HG03354 (cell line): ENCODE measurements at regions not wholly inside any gene's neighbourhood (a gene's known extent, or its start where the extent isn't known, plus 50 kb on each side); places are given as distances from the start of the nearest gene placed in this dataset.
"Not testable (repeated sequence)": the region's sequence is repeated elsewhere in the genome, so short reads cannot be mapped to it uniquely, and the experiment has no call there.

Experiments
- ATAC-seq: cut with Tn5 transposase; IDR thresholded peaks from one replicate; pipeline ENCODE4 v1.9.1; 2021; ENCODE audit warnings: mild to moderate bottlenecking; ENCODE audit not compliant: unreplicated experiment, poor library complexity, severe bottlenecking

DNA sequence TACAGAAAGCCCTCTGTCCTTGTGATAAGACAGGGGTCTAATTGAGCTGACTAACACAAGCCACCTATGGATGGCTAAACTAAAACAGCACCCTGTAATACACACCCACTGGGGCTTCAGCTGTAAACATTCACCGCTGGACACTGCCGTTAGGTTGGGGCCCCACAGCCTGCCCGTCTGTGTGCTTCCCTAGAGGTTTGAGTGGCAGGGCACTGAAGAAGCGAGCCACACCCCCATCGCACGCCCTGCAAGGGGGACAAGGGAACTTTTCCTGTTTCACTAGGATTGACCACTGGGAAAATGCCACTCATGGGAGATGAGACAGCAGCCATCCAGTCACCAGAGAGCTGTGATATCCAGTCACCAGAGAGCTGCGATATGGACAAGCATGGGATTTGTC, 335.7 kb upstream of the CFAP20DC start:
- ATAC-seq: no peak

DNA sequence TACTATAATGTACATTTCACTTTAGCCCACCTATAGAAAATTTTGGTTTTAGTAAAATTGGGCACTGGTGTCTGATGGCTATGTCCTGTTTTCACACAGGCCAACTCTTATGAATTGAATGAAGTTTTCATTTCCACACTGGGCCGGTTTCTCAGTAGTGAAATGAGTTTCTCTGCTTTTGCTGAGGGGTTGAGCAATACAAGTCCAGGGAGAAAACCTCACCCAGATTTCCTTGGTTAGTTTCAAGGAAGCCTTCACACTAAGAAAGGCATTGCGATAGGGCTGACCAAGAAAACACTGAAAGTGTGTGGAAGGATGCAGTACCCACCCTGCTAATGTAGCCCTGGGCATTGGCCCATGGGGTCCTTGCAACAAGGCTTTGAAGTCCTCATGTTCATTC, 331.5 kb upstream of the CFAP20DC start:
- peak; percentile 67 for ATAC-seq

DNA sequence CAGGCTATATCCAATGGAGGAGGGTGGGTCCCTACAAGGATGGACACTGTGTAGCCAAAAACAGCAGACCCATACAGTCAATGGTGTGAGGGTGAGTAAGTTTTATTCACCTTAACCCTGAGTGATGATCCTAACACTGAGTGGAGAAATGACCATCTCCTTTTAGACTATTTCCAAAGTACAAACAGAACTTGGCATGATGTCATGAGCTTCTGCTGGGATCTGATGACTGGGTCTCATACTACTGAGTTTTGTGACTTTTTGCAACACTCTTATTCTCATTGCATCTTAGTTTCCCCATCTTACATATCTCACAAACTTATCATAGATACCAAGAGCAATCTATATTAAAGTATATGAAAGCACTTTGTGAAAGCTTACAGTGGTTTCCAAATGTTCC, 330.3 kb upstream of the CFAP20DC start:
- ATAC-seq: no peak

DNA sequence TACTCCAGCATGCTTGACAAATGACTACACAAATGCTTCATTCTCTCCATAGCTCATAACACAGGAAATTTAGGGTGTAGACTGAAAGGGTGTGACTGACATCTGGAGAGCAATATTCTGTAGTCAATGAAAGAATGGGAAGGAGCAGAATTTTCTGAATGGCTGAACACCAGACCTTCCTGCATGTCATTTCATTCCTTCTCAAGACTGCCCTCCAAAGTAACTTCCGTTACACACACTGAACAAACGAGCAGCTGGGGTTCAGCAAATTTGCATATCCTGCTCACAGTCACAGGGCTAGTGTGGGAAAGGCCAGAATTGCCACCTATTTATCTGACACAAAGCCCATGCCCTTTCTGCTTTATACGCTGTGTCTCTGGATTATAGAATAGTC, 325.0 kb upstream of the CFAP20DC start:
- ATAC-seq: peak; percentile 100

DNA sequence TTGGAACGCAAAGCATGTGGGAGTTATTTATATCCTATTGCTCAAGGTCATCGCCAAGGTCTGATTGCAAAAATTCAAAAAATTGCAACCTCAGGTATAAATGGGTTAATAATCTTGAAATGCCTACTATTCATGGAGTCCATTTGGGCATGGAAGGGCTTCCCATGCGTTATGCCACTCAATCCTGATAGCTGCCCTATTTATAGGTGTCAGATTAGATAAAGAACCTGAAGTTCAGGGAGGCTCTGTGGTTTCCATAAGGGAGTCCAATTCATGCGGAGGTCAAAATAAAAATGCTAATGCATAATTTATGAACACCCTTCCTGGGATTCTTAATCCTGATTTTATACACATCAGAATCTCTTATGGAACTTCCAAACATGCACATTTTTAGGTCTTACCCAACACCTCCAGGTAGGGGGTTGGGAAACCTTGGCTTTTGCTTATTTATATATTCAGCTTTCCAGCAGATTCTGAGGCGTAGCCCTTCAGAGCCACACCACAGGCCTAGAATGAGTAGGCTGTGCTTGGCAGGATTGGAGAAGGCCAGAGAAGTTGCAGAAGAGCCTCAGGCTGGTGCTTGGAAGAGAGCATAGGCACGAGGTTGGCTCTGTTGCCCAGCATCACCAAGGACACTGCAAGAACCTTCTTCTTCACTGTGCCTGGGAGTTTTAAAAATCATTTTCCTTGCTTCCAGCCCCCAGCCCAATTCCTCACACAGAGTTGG, 324.4 kb upstream of the CFAP20DC start:
- ATAC-seq: peak; percentile 37

DNA sequence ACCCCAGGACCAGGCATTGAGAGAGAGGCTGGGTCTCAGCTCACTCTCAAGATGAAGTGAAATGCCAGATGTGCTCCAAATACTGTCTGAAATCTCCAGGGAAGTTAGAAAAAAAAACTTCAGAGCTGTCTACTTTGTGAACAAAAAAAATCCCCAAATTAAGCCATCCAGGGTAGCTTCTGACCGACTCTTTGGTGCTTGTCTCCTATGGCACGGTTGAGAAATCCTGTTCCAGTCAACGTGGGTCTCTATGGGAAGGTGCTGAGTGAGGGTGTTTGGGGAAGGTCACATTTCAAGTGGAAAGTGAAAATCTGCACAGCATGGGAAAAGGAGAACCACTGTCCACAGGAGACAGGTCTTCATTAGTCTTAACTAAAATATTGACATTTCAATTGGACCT, 322.5 kb upstream of the CFAP20DC start:
- no peak for ATAC-seq

DNA sequence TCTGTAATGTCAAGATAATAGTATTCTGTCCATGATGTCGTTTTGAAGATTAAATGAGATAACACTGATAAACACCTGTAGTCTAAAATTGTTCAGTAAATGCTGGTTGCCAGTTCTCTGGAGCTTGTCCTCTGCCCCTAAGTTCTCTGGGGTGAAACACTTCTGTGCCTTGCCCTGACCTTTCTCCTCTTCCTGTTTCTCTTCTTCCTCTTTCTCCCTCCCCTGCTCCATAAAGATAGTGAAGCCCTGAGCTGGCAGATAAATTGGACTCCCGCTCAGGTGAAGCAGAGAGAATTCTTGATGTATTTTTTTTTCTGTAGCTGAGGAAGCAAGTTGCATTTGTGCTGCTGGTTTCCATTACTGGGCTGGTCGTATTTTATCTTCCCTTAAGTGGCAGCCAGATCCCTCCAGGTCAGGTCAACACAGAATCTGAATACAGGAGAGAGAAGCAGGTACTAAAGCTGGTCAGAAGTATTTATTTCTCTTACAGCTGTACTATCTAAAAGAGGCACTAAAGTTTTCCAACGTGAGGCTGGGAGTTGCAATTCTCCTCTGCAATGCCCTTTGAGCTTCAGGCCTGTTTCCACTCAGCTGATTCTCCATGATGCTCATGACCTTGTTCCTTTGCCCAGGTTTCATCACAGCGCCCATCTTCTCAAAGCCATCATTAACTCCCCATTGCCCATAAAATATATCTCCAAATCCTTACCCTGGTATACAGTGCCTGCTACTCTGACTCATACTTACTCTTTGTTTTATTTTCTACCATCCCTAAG, 319.3 kb upstream of the CFAP20DC start:
- ATAC-seq: no peak

DNA sequence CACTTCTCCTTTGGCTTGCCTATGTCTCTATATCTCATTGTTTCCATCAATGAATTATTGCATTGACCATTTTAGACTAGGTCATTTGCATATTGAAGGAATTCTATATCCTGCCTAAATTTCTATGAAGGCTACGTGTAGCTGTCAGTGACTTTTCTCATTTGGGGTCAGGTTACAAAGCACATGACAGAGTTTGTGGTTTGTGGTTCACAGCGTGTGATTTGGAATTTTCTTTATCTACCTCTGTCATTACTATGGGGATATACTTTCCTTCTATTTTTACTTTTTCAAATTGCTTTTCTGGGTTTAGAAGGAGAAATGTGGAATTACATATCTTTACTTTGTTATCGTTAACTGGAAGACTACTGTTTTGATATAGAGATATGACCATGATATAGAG, 317.3 kb upstream of the CFAP20DC start:
- ATAC-seq: no peak

DNA sequence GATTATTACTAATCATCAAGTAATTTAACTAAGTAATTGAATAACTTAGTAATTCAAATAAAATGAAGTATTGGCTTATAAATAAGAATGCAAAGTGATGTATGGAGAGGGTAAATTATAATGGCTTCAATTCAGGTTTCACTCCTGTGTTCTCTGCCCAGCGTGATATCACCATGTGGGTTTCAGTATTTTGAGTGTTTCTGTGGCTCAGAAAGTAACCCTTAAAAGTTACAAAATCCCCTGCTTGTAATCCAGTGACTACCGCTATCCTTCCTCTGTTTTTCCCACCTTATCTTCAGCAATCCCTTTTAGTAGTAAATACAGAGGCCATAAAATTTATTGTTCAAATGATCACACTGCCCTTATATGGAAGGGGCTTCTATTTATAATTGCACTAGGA, 316.4 kb upstream of the CFAP20DC start:
- ATAC-seq: no peak

DNA sequence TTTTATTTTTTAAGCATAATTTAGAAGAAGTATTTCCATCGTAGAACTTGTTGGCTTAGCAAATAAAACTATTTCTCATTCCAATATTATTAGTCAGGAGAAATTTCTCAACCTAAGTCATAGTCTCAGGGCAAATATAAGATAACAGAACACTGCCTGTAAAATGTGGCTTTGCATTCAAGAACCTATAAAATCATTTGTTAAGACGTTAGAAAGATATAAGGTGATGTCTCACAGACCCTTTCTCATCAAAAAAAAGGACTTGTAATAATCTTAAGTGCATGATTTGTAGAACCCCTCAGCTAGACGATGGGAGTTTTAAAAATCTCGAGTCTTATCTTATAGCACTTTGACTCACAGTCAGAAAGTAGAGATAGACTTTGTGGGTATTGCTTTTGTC, 314.7 kb upstream of the CFAP20DC start:
- no peak for ATAC-seq

DNA sequence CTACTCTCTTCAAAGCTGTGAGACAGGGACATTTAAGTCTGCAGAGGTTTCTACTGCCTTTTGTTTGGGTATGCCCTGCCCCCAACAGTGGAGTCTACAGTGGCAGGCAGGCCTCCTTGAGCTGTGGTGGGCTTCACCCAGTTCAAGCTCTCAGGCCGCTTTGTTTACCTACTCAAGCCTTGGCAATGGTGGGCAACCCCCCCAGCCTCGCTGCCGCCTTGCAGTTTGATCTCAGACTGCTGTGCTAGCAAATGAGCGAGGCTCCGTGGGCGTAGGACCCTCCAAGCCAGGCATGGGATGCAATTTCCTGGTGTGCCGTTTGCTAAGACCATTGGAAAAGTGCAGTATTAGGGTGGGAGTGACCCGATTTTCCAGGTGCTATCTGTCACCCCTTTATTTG, 310.5 kb upstream of the CFAP20DC start:
- ATAC-seq: not testable (repeated sequence)

DNA sequence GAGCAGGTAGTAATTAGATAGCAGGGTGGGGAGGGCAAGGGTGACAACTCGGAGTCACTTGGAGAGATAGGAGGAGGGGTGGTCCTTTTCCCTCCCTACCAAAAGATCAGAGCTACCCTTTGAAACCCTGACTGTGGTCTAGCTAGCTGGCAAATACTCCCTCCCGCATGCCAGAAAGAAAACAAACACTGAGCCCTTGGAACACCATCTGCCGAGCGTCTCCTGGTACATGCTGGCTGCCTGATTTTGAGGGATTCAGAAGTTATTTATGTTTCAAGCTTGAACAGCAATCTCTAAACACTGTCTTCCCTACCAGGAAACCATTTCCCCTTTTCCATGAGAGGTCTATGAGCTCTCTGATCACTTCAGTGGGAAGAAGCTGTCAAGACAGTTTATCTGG, 291.6 kb upstream of the CFAP20DC start:
- no peak for ATAC-seq

DNA sequence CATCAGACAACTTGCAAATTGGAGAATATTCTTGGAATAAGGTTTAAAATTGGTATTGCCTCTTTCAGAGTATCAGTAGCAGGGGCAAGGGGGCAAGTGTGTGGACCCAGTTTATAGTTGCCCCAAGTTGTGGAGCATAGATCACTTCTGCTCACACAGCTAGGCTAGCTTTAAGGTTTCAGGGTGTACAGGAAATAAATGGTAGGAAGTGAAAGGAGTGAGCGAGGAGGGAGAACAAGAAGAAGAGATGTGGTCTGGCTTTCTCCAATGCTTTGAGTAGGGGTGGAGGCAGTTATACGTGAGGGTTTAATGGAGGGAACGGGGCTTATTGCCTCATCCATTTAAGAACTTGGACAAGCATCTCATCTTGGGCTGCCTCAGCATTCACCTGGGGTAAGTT, 290.0 kb upstream of the CFAP20DC start:
- ATAC-seq: no peak

DNA sequence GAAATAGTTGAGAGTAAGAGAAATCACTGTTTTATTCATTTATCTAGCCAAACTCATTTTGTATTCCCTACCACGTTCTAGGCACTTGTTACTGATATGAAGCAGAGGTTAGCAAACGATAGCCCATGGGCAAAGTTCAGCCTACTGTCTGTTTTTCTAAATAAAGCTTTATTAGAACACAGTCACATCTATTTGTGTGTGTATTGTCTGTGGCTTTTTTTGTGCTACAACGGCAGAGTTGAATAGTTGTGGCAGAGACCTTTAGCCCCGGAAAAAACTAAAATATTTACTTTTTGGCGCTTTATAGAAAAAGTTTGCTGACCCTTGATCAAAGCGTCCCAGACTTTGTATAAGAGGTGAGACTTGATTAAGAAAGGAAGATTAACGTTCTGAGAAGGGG, 289.1 kb upstream of the CFAP20DC start:
- ATAC-seq: no peak

DNA sequence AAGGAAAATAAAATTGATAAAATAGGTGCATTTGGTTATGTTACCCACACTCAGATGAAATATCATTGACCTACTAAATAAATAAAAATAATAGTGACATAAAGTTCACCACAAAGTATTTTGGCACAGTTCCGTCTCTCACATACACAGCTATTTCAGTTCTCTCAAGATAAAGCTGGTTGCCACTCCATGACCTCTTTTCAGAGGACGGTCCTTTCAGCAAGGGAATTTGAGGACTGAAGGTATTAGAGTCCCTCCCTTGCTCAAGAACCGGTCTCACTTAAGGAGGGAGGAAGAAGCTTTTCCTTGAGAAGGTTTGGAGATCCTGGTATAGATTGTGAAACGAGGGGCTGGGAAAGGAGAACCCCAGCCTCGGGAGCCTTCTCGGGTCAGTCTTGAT, 285.5 kb upstream of the CFAP20DC start:
- ATAC-seq: no peak

DNA sequence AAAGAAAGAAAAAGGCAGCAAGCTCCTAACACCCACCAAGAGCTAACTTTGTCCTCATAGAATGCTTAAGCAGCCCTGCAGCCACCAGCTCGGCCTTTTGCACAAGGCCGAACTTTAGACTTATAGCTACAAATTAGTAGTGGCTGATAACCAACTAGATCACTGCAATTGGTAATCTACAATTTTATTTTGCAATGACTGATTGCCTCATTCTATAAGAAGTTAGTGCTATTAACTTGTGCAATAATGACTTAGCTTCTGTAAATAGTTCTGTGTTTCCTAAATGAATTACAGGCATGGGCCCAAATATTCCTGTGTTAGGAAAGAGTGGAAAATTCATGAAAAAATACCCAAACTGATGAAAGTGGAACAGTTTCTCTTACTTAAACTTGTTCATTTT, 284.8 kb upstream of the CFAP20DC start:
- no peak for ATAC-seq

DNA sequence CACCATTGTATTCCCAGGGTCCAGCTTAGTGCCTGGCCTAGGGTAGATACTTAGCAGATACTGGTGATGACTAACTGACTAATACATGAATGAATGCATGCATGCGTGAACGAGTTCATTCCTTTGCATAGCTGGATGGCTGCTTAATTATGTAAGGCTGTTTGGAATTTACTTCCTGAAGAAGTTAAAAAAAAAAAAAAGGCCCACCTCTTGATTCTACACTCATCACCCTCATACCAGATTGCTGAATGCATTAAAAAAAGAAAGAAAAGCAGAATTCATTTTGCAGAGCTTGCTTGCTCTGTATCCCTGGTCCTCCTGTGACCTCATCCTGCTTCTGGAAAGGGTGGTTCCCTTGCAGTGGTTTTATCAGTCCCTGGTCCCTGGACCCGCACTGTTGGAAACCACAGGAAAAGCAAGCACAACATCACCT, 277.6 kb upstream of the CFAP20DC start:
- no peak for ATAC-seq

DNA sequence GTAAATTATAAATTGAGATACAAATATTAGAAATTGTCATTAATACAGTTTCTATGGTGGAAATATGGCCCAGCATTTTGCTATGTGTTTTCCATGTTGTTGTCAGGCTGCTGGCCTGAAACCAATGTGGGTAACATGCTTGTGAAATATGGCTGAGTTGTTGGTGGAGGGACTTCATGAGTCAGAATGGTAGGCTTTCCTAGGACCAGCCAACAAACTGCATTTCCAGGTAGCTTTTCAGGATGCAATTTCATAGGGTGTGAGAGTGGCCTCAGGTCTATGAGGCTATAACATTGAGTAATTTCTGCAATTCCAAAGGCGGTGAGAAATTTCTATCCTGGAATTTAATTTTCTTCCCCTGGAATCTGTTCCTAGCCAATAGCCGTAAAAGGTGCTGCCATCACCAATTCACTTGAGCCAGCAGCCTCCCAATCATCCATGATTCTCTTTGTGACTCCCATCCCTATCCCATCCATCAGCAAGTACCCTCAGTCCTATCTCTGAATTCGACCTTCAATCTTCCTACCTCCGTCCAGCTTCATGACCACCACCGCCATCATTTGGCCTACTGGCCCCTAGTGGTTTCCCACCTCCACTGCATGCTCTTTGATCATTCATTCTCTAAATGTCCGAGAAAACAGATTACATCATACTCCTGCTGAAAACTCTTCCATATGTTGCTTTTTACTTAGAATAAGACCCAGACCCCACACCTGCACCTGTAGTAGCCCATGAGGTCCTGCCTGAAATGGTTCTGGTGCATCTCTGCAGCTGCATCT, 276.6 kb upstream of the CFAP20DC start:
- no peak for ATAC-seq

DNA sequence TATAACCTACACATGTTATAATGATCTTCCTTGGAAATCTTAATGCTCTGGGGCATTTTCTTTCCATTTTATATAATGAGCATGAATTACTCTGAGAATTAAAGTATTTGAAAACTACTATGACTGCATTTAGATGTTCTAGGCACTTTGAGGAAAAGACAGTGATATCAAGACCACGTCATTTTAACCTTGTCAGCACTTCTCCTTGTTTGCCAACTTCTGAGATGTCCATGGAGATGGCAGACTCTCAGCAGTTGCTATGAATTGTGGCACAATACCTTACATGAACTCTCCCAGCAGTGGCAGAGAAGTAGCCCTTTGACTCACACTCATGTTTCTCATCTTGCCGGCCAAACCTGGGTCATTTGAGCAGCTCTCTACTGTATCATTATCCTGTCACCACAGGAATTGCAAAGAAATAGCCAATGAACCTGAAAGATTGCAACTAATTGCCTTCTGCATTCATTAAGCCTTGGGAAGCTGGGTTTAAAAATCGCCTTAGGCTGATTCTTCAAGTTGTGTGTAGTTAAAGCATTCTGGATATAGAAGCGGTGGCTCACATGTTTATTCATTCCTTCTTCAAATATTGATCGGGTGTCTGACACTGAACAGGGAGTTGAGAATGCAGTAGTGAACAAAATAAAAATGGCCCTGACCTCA, 272.2 kb upstream of the CFAP20DC start:
- no peak for ATAC-seq

DNA sequence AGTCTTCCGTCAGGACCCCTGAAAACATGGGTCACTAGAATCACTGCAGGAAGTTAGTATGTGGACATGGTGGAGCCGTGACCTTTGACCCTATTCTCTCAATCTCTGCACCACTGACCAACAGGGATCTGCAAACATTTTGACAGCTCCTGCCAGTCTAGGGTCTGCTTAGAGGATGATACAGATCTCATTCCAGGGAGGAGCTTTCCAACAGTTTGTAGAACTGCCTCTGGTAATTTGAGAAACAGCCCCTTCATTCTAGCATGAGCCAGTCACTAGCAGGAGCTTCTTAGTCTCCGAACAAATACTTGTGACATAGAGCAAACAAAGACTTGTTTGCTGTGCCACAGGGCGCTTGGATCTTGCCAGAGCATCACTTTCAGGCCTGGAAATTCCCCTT, 270.3 kb upstream of the CFAP20DC start:
- ATAC-seq: no peak
